Skin epidermis (tissue), 12 donors: ENCODE measurements at regions not wholly inside any gene's neighbourhood (a gene's known extent, or its start where the extent isn't known, plus 50 kb on each side); places are given as distances from the start of the nearest gene placed in this dataset.

ENCODE experiments used
- H3K27ac ChIP-seq, 21 experiments: fragments of 200-600 bp; sonication (generic) in 11 of 21; one replicate each; pipeline ENCODE4 v1.5.0; 2020; ENCODE audit warnings: mild to moderate bottlenecking in 3 of 21, inconsistent platforms in 2 of 21, moderate library complexity in 2 of 21
- H3K4me3 ChIP-seq, 7 experiments: fragments of 200-600 bp; sonication (generic) in 2 of 7; one replicate each; pipeline ENCODE4 v1.5.0; 2020; ENCODE audit warnings: inconsistent platforms in 2 of 7, mild to moderate bottlenecking in 2 of 7, moderate library complexity in 1 of 7

- Histone ChIP-seq H3K27ac (no peak overlapping the region), H3K4me3 (no peak overlapping the region)
These were observed 95.4 kb upstream of the CCDC85A start for GRCh38 chr2:56088411-56088810.

- no peak overlapping the region for H3K27ac ChIP-seq
- no peak overlapping the region for H3K4me3 ChIP-seq
These were observed 93.9 kb upstream of the CCDC85A start for GRCh38 chr2:56089931-56090330.

- H3K4me3 ChIP-seq: no peak overlapping the region
- H3K27ac ChIP-seq: no peak overlapping the region
These were observed 83.8 kb upstream of the CCDC85A start for GRCh38 chr2:56099963-56100362.

- Histone ChIP-seq H3K27ac (no peak overlapping the region), H3K4me3 (no peak overlapping the region)
These were observed 82.9 kb upstream of the CCDC85A start for GRCh38 chr2:56100791-56101312.

- Histone ChIP-seq H3K27ac (no peak overlapping the region), H3K4me3 (no peak overlapping the region)
These were observed 81.7 kb upstream of the CCDC85A start for GRCh38 chr2:56102098-56102497.

GRCh38 chr2:56102866-56103265 lies 80.9 kb upstream of the CCDC85A start:
- Histone ChIP-seq H3K27ac (no peak overlapping the region), H3K4me3 (no peak overlapping the region)

- Histone ChIP-seq H3K4me3 (no peak overlapping the region), H3K27ac (no peak overlapping the region)
These were observed 78.8 kb upstream of the CCDC85A start for GRCh38 chr2:56104962-56105361.

- H3K27ac ChIP-seq: no peak overlapping the region
- H3K4me3 ChIP-seq: no peak overlapping the region
These were observed 76.1 kb upstream of the CCDC85A start for GRCh38 chr2:56107502-56108220.

- H3K4me3 ChIP-seq: no peak overlapping the region
- H3K27ac ChIP-seq: no peak overlapping the region
These were observed 75.0 kb upstream of the CCDC85A start for GRCh38 chr2:56108806-56109205.

- Histone ChIP-seq H3K27ac (no peak overlapping the region), H3K4me3 (no peak overlapping the region)
These were observed 73.8 kb upstream of the CCDC85A start for GRCh38 chr2:56109994-56110393.

- H3K4me3 ChIP-seq: no peak overlapping the region
- no peak overlapping the region for H3K27ac ChIP-seq
These were observed 70.3 kb upstream of the CCDC85A start for GRCh38 chr2:56113382-56113975.

GRCh38 chr2:56117764-56118163 lies 66.0 kb upstream of the CCDC85A start:
- H3K4me3 ChIP-seq: no peak overlapping the region
- no peak overlapping the region for H3K27ac ChIP-seq

- H3K27ac ChIP-seq: no peak overlapping the region
- H3K4me3 ChIP-seq: no peak overlapping the region
These were observed 65.3 kb upstream of the CCDC85A start for GRCh38 chr2:56118474-56118873.

GRCh38 chr2:56121995-56122394 lies 61.8 kb upstream of the CCDC85A start:
- Histone ChIP-seq H3K4me3 (no peak overlapping the region), H3K27ac (no peak overlapping the region)

GRCh38 chr2:56123538-56123937 lies 60.3 kb upstream of the CCDC85A start:
- no peak overlapping the region for H3K4me3 ChIP-seq
- no peak overlapping the region for H3K27ac ChIP-seq

- H3K4me3 ChIP-seq: no peak overlapping the region
- no peak overlapping the region for H3K27ac ChIP-seq
These were observed 56.8 kb upstream of the CCDC85A start for GRCh38 chr2:56127010-56127409.

- Histone ChIP-seq H3K27ac (no peak overlapping the region), H3K4me3 (no peak overlapping the region)
These were observed 56.2 kb upstream of the CCDC85A start for GRCh38 chr2:56127463-56128152.

GRCh38 chr2:56128235-56128634 lies 55.6 kb upstream of the CCDC85A start:
- Histone ChIP-seq H3K27ac (no peak overlapping the region), H3K4me3 (no peak overlapping the region)

- no peak overlapping the region for H3K4me3 ChIP-seq
- no peak overlapping the region for H3K27ac ChIP-seq
These were observed 53.2 kb upstream of the CCDC85A start for GRCh38 chr2:56130463-56131070.

GRCh38 chr2:56132138-56132537 lies 51.7 kb upstream of the CCDC85A start:
- Histone ChIP-seq H3K27ac (no peak overlapping the region), H3K4me3 (no peak overlapping the region)

GRCh38 chr2:56133441-56133840 lies 50.3 kb upstream of the CCDC85A start:
- no peak overlapping the region for H3K27ac ChIP-seq
- no peak overlapping the region for H3K4me3 ChIP-seq
